DMS153 treated with DMSO at 0.1 percent for 48 hours (cell line): ENCODE measurements at regions not wholly inside any gene's neighbourhood (a gene's known extent, or its start where the extent isn't known, plus 50 kb on each side); places are given as distances from the start of the nearest gene placed in this dataset.
"Not testable (repeated sequence)": the region's sequence is repeated elsewhere in the genome, so short reads cannot be mapped to it uniquely, and the experiment has no call there.

ENCODE experiments used
- DNase-seq: peaks from one replicate; lab custom pipeline; 2025; ENCODE audit not compliant: unreplicated experiment; lab: John Stamatoyannopoulos, UW

- no peak for DNase-seq
These were observed 54.5 kb upstream of the NOX4 start for GRCh38 chr11:89545691-89546090.

DNA sequence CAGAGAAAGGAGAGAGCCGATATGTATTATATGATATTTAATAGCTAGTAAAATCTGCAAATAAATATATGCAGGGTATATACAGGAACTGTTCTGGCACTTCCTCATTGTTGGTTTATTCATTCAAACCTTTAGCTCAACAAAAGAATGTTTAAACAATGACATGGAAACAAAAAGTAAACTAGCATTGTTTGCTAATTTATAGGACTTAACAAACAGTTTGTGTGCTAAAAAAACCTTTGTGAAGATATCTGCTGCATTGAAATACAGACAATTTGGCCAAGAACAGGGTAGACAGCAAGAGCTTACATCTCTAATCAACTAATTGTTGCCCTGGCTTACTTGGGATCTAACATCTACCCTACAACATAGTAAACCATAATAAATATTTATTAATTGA is 64.6 kb upstream of the NOX4 start:
- DNase-seq, result not testable (repeated sequence)

DNA sequence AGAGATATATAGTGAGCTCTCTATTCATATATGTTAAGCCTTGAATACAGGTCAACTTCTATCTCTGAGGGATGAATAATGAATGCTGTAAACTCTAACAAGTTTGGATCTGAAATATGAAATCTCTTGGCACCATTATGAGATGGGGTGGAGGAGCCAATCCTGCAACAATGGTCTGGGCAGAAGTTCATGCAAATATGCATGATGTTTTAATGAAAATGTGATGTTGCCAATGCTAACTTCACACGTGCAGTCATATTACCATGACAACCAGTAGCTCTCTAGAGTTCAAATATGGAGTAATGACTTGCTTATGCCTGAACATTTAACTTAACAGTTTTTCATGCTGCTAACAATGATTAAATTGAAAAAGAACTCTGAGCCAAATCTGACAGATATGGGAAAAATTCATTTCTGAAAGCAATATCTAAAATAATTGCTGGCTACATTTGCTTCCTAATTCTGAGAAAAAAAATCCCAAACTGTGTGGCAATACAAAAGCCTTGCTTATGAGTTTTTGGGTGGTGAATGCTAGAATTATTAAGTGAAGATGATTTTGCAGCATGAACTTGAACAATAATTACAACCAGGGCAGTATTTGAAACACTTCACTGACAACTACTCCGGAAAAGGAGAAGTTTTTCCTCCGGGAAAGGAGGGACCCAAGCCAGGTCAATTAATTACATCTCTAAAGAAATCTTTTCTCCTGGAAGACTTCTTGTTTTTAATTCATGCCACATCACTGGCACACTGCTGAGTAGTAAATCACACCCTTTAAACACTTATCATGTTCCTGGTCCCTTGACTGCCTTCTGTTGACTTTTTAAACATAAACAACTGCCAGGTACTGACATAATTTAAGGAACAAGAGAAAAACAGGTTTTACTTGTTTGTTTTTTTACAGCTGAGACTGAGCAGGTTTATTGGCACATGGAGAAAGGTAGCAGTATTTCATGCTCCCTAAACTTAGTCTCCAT is 65.8 kb upstream of the NOX4 start:
- peak; percentile 6 for DNase-seq

DNA sequence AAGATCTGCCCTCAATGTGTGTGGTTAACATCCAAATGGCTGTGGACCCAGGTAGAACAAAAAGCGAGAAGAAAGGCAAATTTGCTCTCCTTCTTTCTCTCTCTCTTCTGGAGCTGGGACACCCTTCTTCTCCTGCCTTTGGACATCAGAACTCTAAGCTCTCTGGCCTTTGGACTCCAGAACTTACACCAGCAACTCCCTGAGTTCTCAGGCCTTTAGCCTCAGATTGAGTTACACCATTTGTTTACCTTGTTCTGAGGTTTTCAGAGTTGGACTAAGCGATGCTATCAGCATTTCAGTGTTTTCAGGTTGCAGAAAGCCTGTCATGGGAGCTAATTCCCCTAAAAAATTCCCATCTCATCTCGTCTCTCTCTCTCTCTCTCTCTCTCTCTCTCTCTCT is 69.4 kb upstream of the NOX4 start:
- not testable (repeated sequence) for DNase-seq

DNA sequence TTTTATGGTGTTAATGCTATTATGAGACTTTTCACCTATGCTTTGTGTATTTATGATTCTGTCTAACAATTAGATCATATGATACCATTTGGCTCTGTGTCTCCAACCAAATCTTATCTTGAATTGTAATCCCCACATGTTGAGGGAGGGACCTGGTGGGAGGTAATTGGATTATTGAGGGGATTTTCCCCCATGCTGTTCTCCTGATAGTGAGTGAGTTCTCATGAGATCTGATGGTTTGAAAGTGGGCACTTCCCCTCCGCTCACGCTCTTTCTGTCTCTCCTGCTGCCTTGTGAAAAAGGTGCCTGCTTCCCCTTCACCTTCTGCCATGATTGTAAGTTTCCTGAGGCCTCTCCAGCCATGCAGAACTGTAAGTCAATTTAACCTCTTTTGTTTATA is 71.6 kb upstream of the NOX4 start:
- DNase-seq, result not testable (repeated sequence)

DNA sequence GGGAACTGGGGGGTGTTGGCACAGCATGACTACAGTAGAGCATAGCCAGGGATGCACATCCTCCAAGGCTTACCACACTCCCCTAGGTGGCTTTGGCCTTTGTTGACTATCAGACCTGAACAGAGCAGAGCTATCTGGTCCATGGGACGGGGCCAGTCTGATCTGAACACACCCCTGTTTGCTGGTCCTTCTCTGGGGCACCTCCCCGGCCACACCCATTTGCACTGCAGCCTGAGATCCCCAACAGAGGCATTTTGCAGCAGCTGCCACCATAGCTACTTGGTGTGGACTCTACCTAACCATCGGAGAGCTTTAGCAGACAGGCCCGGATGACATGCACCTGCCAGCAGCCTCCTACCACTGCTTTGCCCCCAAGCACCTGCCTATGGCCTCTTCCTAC is 75.8 kb upstream of the NOX4 start:
- no peak for DNase-seq

GRCh38 chr11:89569387-89569786 is 78.2 kb upstream of the NOX4 start:
- DNase-seq, result not testable (repeated sequence)

- not testable (repeated sequence) for DNase-seq
These were observed 80.5 kb upstream of the NOX4 start for GRCh38 chr11:89571706-89572105.

GRCh38 chr11:89575846-89576245 is 84.7 kb upstream of the NOX4 start:
- not testable (repeated sequence) for DNase-seq

- not testable (repeated sequence) for DNase-seq
These were observed 86.3 kb upstream of the NOX4 start for GRCh38 chr11:89577428-89577827.

DNA sequence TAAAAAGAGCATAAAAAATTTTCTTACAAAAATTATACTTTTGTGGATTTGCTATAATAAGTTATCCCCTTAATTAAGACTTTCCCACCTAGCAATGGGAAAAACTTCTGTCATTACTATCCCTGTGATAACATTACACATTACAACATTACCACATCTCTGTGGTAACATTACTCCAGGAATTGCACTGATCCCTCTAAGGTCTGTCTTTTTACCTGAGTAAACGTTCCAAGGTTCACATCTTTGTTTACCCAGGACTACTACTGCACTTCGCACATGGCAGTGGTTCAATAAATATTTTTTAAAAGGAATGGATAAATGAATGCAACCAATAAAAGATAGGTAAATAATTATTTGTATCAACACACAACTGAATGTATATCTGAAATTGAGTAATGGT is 92.4 kb upstream of the NOX4 start:
- DNase-seq, result no peak

- not testable (repeated sequence) for DNase-seq
These were observed 93.9 kb upstream of the NOX4 start for GRCh38 chr11:89585046-89585445.

DNA sequence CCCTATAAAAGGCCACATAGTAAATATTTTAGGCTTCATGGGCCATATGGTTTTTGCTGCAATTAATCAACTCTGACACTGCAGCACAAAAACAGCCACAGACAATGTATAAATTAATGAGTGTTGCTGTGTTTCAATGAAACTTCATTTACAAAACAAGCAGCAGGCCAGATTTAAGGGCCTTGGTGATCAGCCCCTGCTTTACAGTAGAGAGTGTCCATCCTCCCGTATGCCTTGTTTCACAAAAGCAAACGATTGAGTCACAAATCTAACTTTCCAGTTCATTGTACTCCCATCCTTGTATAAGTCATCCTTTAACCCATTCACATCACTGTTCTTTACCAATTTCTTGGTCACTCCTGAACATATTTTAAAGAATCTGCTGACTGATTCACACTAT is 94.3 kb upstream of the NOX4 start:
- DNase-seq, result not testable (repeated sequence)

- DNase-seq, result not testable (repeated sequence)
These were observed 98.2 kb upstream of the NOX4 start for GRCh38 chr11:89589413-89589812.

- not testable (repeated sequence) for DNase-seq
These were observed 98.9 kb upstream of the NOX4 start for GRCh38 chr11:89590008-89590632.

- DNase-seq, result not testable (repeated sequence)
These were observed 108.8 kb upstream of the TRIM77 start for GRCh38 chr11:89601263-89601662.

- DNase-seq, result no peak
These were observed 105.8 kb upstream of the TRIM77 start for GRCh38 chr11:89604281-89604680.

GRCh38 chr11:89606845-89607244 is 103.3 kb upstream of the TRIM77 start:
- DNase-seq, result not testable (repeated sequence)

- not testable (repeated sequence) for DNase-seq
These were observed 102.6 kb upstream of the TRIM77 start for GRCh38 chr11:89607497-89607896.

DNA sequence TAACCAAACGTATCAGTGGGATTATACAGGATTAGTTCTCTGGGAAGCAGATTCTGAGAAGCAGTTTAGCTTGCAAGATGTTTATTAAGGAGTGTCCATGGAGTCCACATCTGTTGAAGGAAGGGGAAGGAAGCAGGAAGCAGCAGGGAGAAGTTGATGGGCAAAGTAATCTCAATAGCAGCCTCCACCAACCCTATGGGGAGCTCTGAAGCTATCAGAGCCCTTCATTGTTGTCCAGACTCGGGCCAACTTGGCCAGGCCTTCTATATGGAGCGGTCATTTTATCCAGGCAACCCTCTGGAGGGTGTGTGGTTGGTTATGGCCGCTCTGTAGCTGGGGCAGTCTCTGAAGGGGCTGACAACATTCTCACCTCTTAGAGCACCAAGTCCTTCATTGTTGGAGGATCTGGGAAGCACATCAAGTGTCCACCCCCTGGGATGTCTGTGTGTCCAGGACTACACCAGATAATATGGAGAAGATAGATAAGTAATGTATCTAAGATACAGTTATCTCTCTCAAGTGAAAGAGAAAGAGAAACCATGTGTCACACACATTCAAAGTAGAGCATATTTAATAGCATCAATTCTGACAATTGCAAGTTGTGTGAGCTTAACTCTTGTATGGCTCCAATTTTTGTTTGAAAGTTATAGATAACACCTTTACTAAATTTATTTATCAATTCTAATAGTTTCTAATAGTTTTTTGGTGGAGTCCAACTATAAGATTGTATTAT is 101.7 kb upstream of the TRIM77 start:
- no peak for DNase-seq

DNA sequence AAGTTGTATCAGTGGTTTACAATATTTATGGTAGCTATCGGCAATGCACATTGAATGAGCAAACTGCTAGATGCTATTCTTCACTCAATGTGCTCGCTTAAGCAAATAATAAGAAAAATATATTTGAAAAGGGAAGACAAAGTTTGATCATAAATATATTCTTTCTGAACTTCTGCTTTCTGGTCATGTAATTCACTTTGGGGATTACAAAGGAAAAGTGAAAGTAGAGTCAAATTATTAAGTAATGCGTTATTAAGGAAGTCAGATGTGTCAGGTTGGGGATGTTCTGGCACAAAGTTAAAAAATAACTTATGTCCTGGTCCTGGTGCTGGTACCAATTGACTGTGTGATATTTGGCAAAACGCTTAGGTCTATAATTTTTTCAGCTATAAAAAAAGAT is 98.0 kb upstream of the TRIM77 start:
- no peak for DNase-seq
